ENCODE measurements at regions not wholly inside any gene's neighbourhood (a gene's known extent, or its start where the extent isn't known, plus 50 kb on each side); places are given as distances from the start of the nearest gene placed in this dataset.
A peak's percentile ranks its signal among the peaks of the same experiment; 100 is the strongest.

- Histone ChIP-seq H3K27ac (no peak overlapping the region), H3K4me1 (peaks cover 0 to 7% (median 0%) of the 10 kb centered on the region in 4 donors), H3K36me3 (no peaks in the 10 kb centered on the region), H3K4me3 (no peak overlapping the region), H3K27me3 (peaks cover 0 to 5% of the 10 kb centered on the region in 2 donors), H3K9me3 (no peaks in the 10 kb centered on the region)
- DNase-seq (no peak), ATAC-seq (no peak)
- TF ChIP-seq POLR2A (IDR thresholded peaks at IDR 0.05) (no peak), CTCF (IDR thresholded peaks at IDR 0.05) (no peak)
- intact Hi-C loops (cut with DNase I): no loop called here
- 71% methylated on average over 1 of the region's 1 CpG for WGBS (ENCODE audit: insufficient coverage, low coverage, low lambda C conversion rate, missing lambda C conversion rate)
These were observed 511.4 kb upstream of the ARX start for GRCh38 chrX:25527156-25527555.

- Histone ChIP-seq H3K9me3 (no peaks in the 10 kb centered on the region), H3K4me3 (no peak overlapping the region), H3K36me3 (no peaks in the 10 kb centered on the region), H3K27me3 (peaks cover 0 to 5% of the 10 kb centered on the region in 2 donors), H3K27ac (no peak overlapping the region), H3K4me1 (peaks cover 0 to 7% (median 0%) of the 10 kb centered on the region in 4 donors)
- no peak for TF ChIP-seq CTCF (IDR thresholded peaks at IDR 0.05)
- TF ChIP-seq POLR2A (IDR thresholded peaks at IDR 0.05): no peak
- intact Hi-C loops (cut with DNase I): no loop called here
- 33% methylated on average over 3 of the region's 3 CpGs for WGBS (ENCODE audit: insufficient coverage, low coverage, low lambda C conversion rate, missing lambda C conversion rate)
- DNase-seq: no peak
- no peak for ATAC-seq
These were observed 511.8 kb upstream of the ARX start for GRCh38 chrX:25527596-25527995.

GRCh38 chrX:25531096-25531495, 515.3 kb upstream of the ARX start:
- intact Hi-C loops (cut with DNase I): no loop called here
- Histone ChIP-seq H3K4me1 (no peaks in the 10 kb centered on the region), H3K27me3 (peaks cover 6 to 18% of the 10 kb centered on the region in 2 donors), H3K4me3 (no peak overlapping the region), H3K9me3 (no peaks in the 10 kb centered on the region), H3K36me3 (no peaks in the 10 kb centered on the region), H3K27ac (no peak overlapping the region)
- ATAC-seq: peak in 2 of 4 donors; percentile 46 to 65
- TF ChIP-seq CTCF (IDR thresholded peaks at IDR 0.05) (no peak), POLR2A (IDR thresholded peaks at IDR 0.05) (no peak)
- WGBS (ENCODE audit: insufficient coverage, low coverage, low lambda C conversion rate, missing lambda C conversion rate): 50% methylated on average over 1 of the region's 1 CpG
- DNase-seq: no peak

GRCh38 chrX:25534091-25534490, 518.3 kb upstream of the ARX start:
- ATAC-seq (no peak), DNase-seq (no peak)
- no peaks in the 10 kb centered on the region for H3K36me3 ChIP-seq
- peaks cover 6 to 29% of the 10 kb centered on the region in 2 donors for H3K27me3 ChIP-seq
- H3K4me3 ChIP-seq: no peak overlapping the region
- TF ChIP-seq POLR2A (IDR thresholded peaks at IDR 0.05) (no peak), CTCF (IDR thresholded peaks at IDR 0.05) (no peak)
- WGBS (ENCODE audit: insufficient coverage, low coverage, low lambda C conversion rate, missing lambda C conversion rate): 54% methylated on average over 1 of the region's 1 CpG
- H3K4me1 ChIP-seq: no peaks in the 10 kb centered on the region
- intact Hi-C loops (cut with DNase I): no loop called here
- no peaks in the 10 kb centered on the region for H3K9me3 ChIP-seq
- H3K27ac ChIP-seq: no peak overlapping the region

Data from right lobe of liver (tissue), 6 donors.